PFSK-1 (cell line): ENCODE measurements at regions not wholly inside any gene's neighbourhood (a gene's known extent, or its start where the extent isn't known, plus 50 kb on each side); places are given as distances from the start of the nearest gene placed in this dataset.

Experiments
- FOXP2 ChIP-seq: optimal IDR thresholded peaks from 2 replicates; pipeline ENCODE3; 2011; ENCODE audit warnings: borderline replicate concordance, control low read depth, inconsistent platforms; ENCODE audit not compliant: insufficient read depth; ENCODE audit errors: extremely low read length, extremely low read depth
- POLR2AphosphoS5 ChIP-seq: IDR thresholded peaks from 2 replicates; pipeline ENCODE4 v1.6.1; 2012; ENCODE audit warnings: low read depth, mild to moderate bottlenecking, control low read depth, low read length, moderate library complexity
- REST ChIP-seq, 2 experiments: IDR thresholded peaks; 2 replicates each; pipeline versions ENCODE4 v1.6.1 to v1.8.0; 2011 to 2012; ENCODE audit warnings: low read depth in 2 of 2, low read length in 2 of 2, control low read depth in 1 of 2, inconsistent platforms in 1 of 2, mild to moderate bottlenecking in 1 of 2, moderate library complexity in 1 of 2; ENCODE audit not compliant: insufficient read depth in 1 of 2
- SIN3A ChIP-seq: IDR thresholded peaks from 2 replicates; pipeline ENCODE4 v1.6.1; 2012; ENCODE audit warnings: mild to moderate bottlenecking, low read length, moderate library complexity, borderline replicate concordance; ENCODE audit not compliant: insufficient read depth
- TAF1 ChIP-seq: IDR thresholded peaks from 2 replicates; pipeline ENCODE4 v1.6.1; 2012; ENCODE audit warnings: low read length, control low read depth, borderline replicate concordance; ENCODE audit not compliant: insufficient read depth

- TF ChIP-seq SIN3A (no peak), POLR2AphosphoS5 (no peak), FOXP2 (no peak)
Observed at GRCh38 chr2:76567478-76567877, 856.8 kb upstream of the GCFC2 start.

GRCh38 chr2:76564734-76565133 is 854.0 kb upstream of the GCFC2 start:
- TF ChIP-seq POLR2AphosphoS5 (no peak), FOXP2 (no peak), REST (IDR thresholded peaks at IDR 0.05; ENCODE audit: insufficient read depth in 1 of 2, low read depth in 2 of 2, low read length in 2 of 2) (no peak), SIN3A (no peak), TAF1 (no peak)

- TF ChIP-seq SIN3A (no peak), POLR2AphosphoS5 (no peak), REST (IDR thresholded peaks at IDR 0.05; ENCODE audit: insufficient read depth in 1 of 2, low read depth in 2 of 2, low read length in 2 of 2) (no peak), TAF1 (no peak), FOXP2 (no peak)
Observed at GRCh38 chr2:76563730-76564129, 853.0 kb upstream of the GCFC2 start.

GRCh38 chr2:76558157-76558556 is 847.4 kb upstream of the GCFC2 start:
- no peak for TF ChIP-seq POLR2AphosphoS5
- TF ChIP-seq TAF1, result no peak
- no peak for TF ChIP-seq REST (IDR thresholded peaks at IDR 0.05; ENCODE audit: insufficient read depth in 1 of 2, low read depth in 2 of 2, low read length in 2 of 2)
- no peak for TF ChIP-seq FOXP2
- no peak for TF ChIP-seq SIN3A

- no peak for TF ChIP-seq REST (IDR thresholded peaks at IDR 0.05; ENCODE audit: insufficient read depth in 1 of 2, low read depth in 2 of 2, low read length in 2 of 2)
- no peak for TF ChIP-seq SIN3A
- no peak for TF ChIP-seq TAF1
- no peak for TF ChIP-seq FOXP2
- no peak for TF ChIP-seq POLR2AphosphoS5
Observed at GRCh38 chr2:76556018-76556417, 845.3 kb upstream of the GCFC2 start.
